ENCODE measurements at regions not wholly inside any gene's neighbourhood (a gene's known extent, or its start where the extent isn't known, plus 50 kb on each side); places are given as distances from the start of the nearest gene placed in this dataset.

GRCh38 chr3:4063916-4064574, 239.1 kb upstream of the SETMAR start:
- Histone ChIP-seq H3K56ac (ENCODE audit: extremely low read depth, insufficient read depth, low read length) (no peak overlapping the region), H3K36me3 (ENCODE audit: control insufficient read depth, insufficient read depth, low read length) (no peaks in the 10 kb centered on the region), H2BK120ac (ENCODE audit: low read depth, low read length) (no peak overlapping the region), H3K9me3 (ENCODE audit: control insufficient read depth, insufficient read depth, low read length) (peaks cover 18% of the 10 kb centered on the region), H2AK9ac (replicated peaks; ENCODE audit: low read depth, low read length, poor library complexity) (no peak overlapping the region), H2AK5ac (ENCODE audit: low read depth, low read length) (no peak overlapping the region), H3K9ac (ENCODE audit: low read depth, low read length) (no peak overlapping the region), H3K27ac (ENCODE audit: insufficient read depth, low read length) (no peak overlapping the region), H4K5ac (ENCODE audit: low read depth, low read length) (no peak overlapping the region), H4K20me1 (ENCODE audit: insufficient read depth, low read length) (no peaks in the 10 kb centered on the region), H3K14ac (replicated peaks; ENCODE audit: low read depth, low read length) (no peak overlapping the region), H3K23ac (ENCODE audit: low read depth, low read length) (no peak overlapping the region), H3K4me3 (ENCODE audit: insufficient read depth, low read depth, low read length) (no peak overlapping the region), H2AFZ (replicated peaks; ENCODE audit: low read length, poor library complexity) (no peak overlapping the region), H3K4ac (ENCODE audit: low read depth, low read length) (no peak overlapping the region), H3K27me3 (ENCODE audit: control insufficient read depth, insufficient read depth, low read length) (no peaks in the 10 kb centered on the region), H4K91ac (ENCODE audit: insufficient read depth, low read depth, low read length) (no peak overlapping the region), H2BK20ac (ENCODE audit: low read depth, low read length) (no peak overlapping the region), H3K4me1 (ENCODE audit: control insufficient read depth, insufficient read depth, low read length) (no peaks in the 10 kb centered on the region), H2BK15ac (ENCODE audit: low read depth, low read length) (no peak overlapping the region), H3K79me1 (ENCODE audit: low read depth in 1 of 2, low read length in 2 of 2) (no peaks in the 10 kb centered on the region), H4K8ac (ENCODE audit: low read depth in 2 of 2, low read length in 2 of 2) (no peak overlapping the region), H3K4me2 (ENCODE audit: low read depth, low read length) (no peak overlapping the region), H3K18ac (ENCODE audit: low read depth, low read length) (no peak overlapping the region), H2BK5ac (ENCODE audit: low read depth, low read length, poor library complexity, severe bottlenecking) (no peak overlapping the region), H3K9me1 (ENCODE audit: insufficient read depth, low read length) (no peaks in the 10 kb centered on the region)
- intact Hi-C loops (cut with micrococcal nuclease) (no loop called here), dilution Hi-C loops (cut with HindIII; ENCODE audit: low sequenced_read_pairs, unreplicated experiment) (no loop called here), in situ Hi-C loops (cut with MboI; ENCODE audit: low sequenced_read_pairs) (no loop called here)
- POLR2A ChIA-PET (ENCODE audit: unreplicated experiment) = no interaction called here
- ATAC-seq (ENCODE audit: low read depth) = no peak
- 70% methylated on average over 2 of the region's 4 CpGs; no CpG with 5 or more reads in 1 of the 2 experiments for WGBS, 2 experiments (ENCODE audit: extremely low coverage in 2 of 2, insufficient read length in 1 of 2)
- TF ChIP-seq RAD21 (IDR thresholded peaks at IDR 0.05; ENCODE audit: low read length) = no peak
- no peak for TF ChIP-seq MAFK (IDR thresholded peaks at IDR 0.05; ENCODE audit: low read depth, low read length)
- TF ChIP-seq NFE2L2 (IDR thresholded peaks at IDR 0.05; ENCODE audit: low read depth, low read length) = no peak
- no peak for TF ChIP-seq POLR2A (IDR thresholded peaks at IDR 0.05; ENCODE audit: low read depth, low read length)
- no peak for TF ChIP-seq MXI1 (IDR thresholded peaks at IDR 0.05; ENCODE audit: borderline replicate concordance, low read depth, low read length)
- no peak for TF ChIP-seq FOS (IDR thresholded peaks at IDR 0.05; ENCODE audit: low read depth, low read length)
- no peak for TF ChIP-seq CTCF (conservative IDR thresholded peaks at IDR 0.05; ENCODE audit: low read depth, low read length)
- TF ChIP-seq USF2 (IDR thresholded peaks at IDR 0.05; ENCODE audit: low read depth, low read length) = no peak
- TF ChIP-seq RCOR1 (IDR thresholded peaks at IDR 0.05; ENCODE audit: insufficient replicate concordance, low read length) = no peak
- TF ChIP-seq MAZ (IDR thresholded peaks at IDR 0.05; ENCODE audit: borderline replicate concordance, low read depth, low read length) = no peak
- TF ChIP-seq RFX5 (IDR thresholded peaks at IDR 0.05; ENCODE audit: low read depth, low read length) = no peak
- TF ChIP-seq SMC3 (IDR thresholded peaks at IDR 0.05; ENCODE audit: low read depth, low read length) = no peak
- no peak for TF ChIP-seq ELK1 (IDR thresholded peaks at IDR 0.05; ENCODE audit: borderline replicate concordance, low read depth, low read length)
- no peak for TF ChIP-seq CHD1 (IDR thresholded peaks at IDR 0.05; ENCODE audit: low read depth, low read length)
- no peak for TF ChIP-seq CEBPB (IDR thresholded peaks at IDR 0.05; ENCODE audit: low read depth, low read length)
- no TSS peak for BruUV-seq (replicated peaks)
- no peak for DNase-seq
- CTCF ChIA-PET = no interaction called here

Data from IMR-90 (cell line).